GM19035 (cell line): ENCODE measurements at regions not wholly inside any gene's neighbourhood (a gene's known extent, or its start where the extent isn't known, plus 50 kb on each side); places are given as distances from the start of the nearest gene placed in this dataset.
"Not testable (repeated sequence)": the region's sequence is repeated elsewhere in the genome, so short reads cannot be mapped to it uniquely, and the experiment has no call there.

ENCODE experiments used
- ATAC-seq: cut with Tn5 transposase; IDR thresholded peaks from one replicate; pipeline ENCODE4 v1.9.1; 2021; ENCODE audit not compliant: unreplicated experiment

GRCh38 chr6:148602136-148602535 is 144.7 kb upstream of the UST start:
- no peak for ATAC-seq

GRCh38 chr6:148608199-148608951 is 138.5 kb upstream of the UST start:
- ATAC-seq: no peak

GRCh38 chr6:148611213-148611612 is 135.6 kb upstream of the UST start:
- ATAC-seq: no peak

- no peak for ATAC-seq
These were observed 134.8 kb upstream of the UST start for GRCh38 chr6:148612043-148612442.

GRCh38 chr6:148614602-148615001 is 132.2 kb upstream of the UST start:
- no peak for ATAC-seq

GRCh38 chr6:148616841-148617240 is 130.0 kb upstream of the UST start:
- ATAC-seq: no peak

GRCh38 chr6:148617530-148617929 is 129.3 kb upstream of the UST start:
- no peak for ATAC-seq

GRCh38 chr6:148619891-148620290 is 126.9 kb upstream of the UST start:
- ATAC-seq: no peak

- peak; percentile 97 for ATAC-seq
These were observed 126.1 kb upstream of the UST start for GRCh38 chr6:148620579-148621298.

GRCh38 chr6:148625609-148626008 is 121.2 kb upstream of the UST start:
- no peak for ATAC-seq

- no peak for ATAC-seq
These were observed 118.6 kb upstream of the UST start for GRCh38 chr6:148628251-148628650.

- ATAC-seq: no peak
These were observed 117.6 kb upstream of the UST start for GRCh38 chr6:148629181-148629580.

- no peak for ATAC-seq
These were observed 117.0 kb upstream of the UST start for GRCh38 chr6:148629592-148630465.

GRCh38 chr6:148635070-148635743 is 111.6 kb upstream of the UST start:
- no peak for ATAC-seq

- not testable (repeated sequence) for ATAC-seq
These were observed 105.0 kb upstream of the UST start for GRCh38 chr6:148641836-148642235.

- ATAC-seq: not testable (repeated sequence)
These were observed 103.6 kb upstream of the UST start for GRCh38 chr6:148643208-148643607.

GRCh38 chr6:148645049-148645448 is 101.8 kb upstream of the UST start:
- ATAC-seq: not testable (repeated sequence)

GRCh38 chr6:148648754-148649453 is 97.9 kb upstream of the UST start:
- ATAC-seq: no peak

- no peak for ATAC-seq
These were observed 97.3 kb upstream of the UST start for GRCh38 chr6:148649454-148649963.

- ATAC-seq: no peak
These were observed 95.8 kb upstream of the UST start for GRCh38 chr6:148650941-148651505.
